Mesenchymal stem cell (in vitro differentiated cells and primary cell): ENCODE measurements at regions not wholly inside any gene's neighbourhood (a gene's known extent, or its start where the extent isn't known, plus 50 kb on each side); places are given as distances from the start of the nearest gene placed in this dataset.

Source experiments
- DNase-seq: peaks from one replicate; pipeline ENCODE4 v3.0.0-alpha.2; 2013
- H2AFZ ChIP-seq: one replicate; pipeline ENCODE4 v1.6.1; 2013; ENCODE audit warnings: low read depth, mild to moderate bottlenecking, control low read depth, inconsistent platforms, low read length, moderate library complexity
- H2AK5ac ChIP-seq: 2 replicates; pipeline ENCODE4 v1.6.1; 2013; ENCODE audit warnings: low read length, moderate library complexity, mild to moderate bottlenecking, inconsistent platforms; ENCODE audit not compliant: severe bottlenecking
- H2BK120ac ChIP-seq: one replicate; pipeline ENCODE4 v1.6.1; 2013; ENCODE audit warnings: low read depth, mild to moderate bottlenecking, inconsistent platforms, low read length, moderate library complexity
- H2BK12ac ChIP-seq, 2 experiments: one replicate each; pipeline ENCODE4 v1.6.1; 2013; ENCODE audit warnings: inconsistent platforms in 2 of 2, low read length in 2 of 2, mild to moderate bottlenecking in 2 of 2, moderate library complexity in 2 of 2, control low read depth in 1 of 2
- H2BK15ac ChIP-seq: one replicate; pipeline ENCODE4 v1.6.1; 2013; ENCODE audit warnings: mild to moderate bottlenecking, low read depth, inconsistent platforms; ENCODE audit not compliant: poor library complexity, severe bottlenecking
- H2BK5ac ChIP-seq: 2 replicates; pipeline ENCODE4 v1.6.1; 2013; ENCODE audit warnings: low read depth, mild to moderate bottlenecking, low read length, control low read depth, inconsistent platforms; ENCODE audit not compliant: poor library complexity, severe bottlenecking
- H3K14ac ChIP-seq, 2 experiments: one replicate each; pipeline ENCODE4 v1.6.1; 2013; ENCODE audit warnings: inconsistent platforms in 2 of 2, low read length in 2 of 2, control low read depth in 1 of 2, mild to moderate bottlenecking in 1 of 2, moderate library complexity in 1 of 2
- H3K18ac ChIP-seq, 2 experiments: one replicate each; pipeline ENCODE4 v1.6.1; 2013; ENCODE audit warnings: inconsistent platforms in 2 of 2, low read length in 2 of 2, control low read depth in 1 of 2, low read depth in 1 of 2, mild to moderate bottlenecking in 1 of 2
- H3K23ac ChIP-seq, 2 experiments: one replicate each; pipeline ENCODE4 v1.6.1; 2013; ENCODE audit warnings: inconsistent platforms in 2 of 2, low read length in 2 of 2, mild to moderate bottlenecking in 2 of 2, moderate library complexity in 2 of 2, control low read depth in 1 of 2
- H3K27ac ChIP-seq: 2 replicates; pipeline ENCODE4 v1.5.1; 2013; ENCODE audit warnings: mild to moderate bottlenecking, moderate library complexity, low read length, control low read depth, inconsistent platforms; ENCODE audit not compliant: poor library complexity, severe bottlenecking
- H3K27me3 ChIP-seq, 2 experiments: 2 replicates each; pipeline versions ENCODE4 v1.6.1 to v1.7.0; 2013; ENCODE audit warnings: low read length in 2 of 2, mild to moderate bottlenecking in 2 of 2, moderate library complexity in 2 of 2, control low read depth in 1 of 2, inconsistent platforms in 1 of 2; ENCODE audit not compliant: control insufficient read depth in 1 of 2, insufficient read depth in 1 of 2
- H3K36me3 ChIP-seq, 2 experiments: 2 replicates each; pipeline versions ENCODE4 v1.6.1 to v1.7.0; 2013; ENCODE audit warnings: low read length in 2 of 2, control low read depth in 1 of 2, inconsistent platforms in 1 of 2, low read depth in 1 of 2, mild to moderate bottlenecking in 1 of 2; ENCODE audit not compliant: insufficient read depth in 2 of 2, control insufficient read depth in 1 of 2
- H3K4ac ChIP-seq, 2 experiments: one replicate each; pipeline ENCODE4 v1.6.1; 2013; ENCODE audit warnings: inconsistent platforms in 2 of 2, low read length in 2 of 2, mild to moderate bottlenecking in 2 of 2, moderate library complexity in 2 of 2, control low read depth in 1 of 2, low read depth in 1 of 2
- H3K4me1 ChIP-seq: 2 replicates; pipeline ENCODE4 v1.6.1; 2013; ENCODE audit warnings: low read depth, low read length, control low read depth; ENCODE audit not compliant: control insufficient read depth, insufficient read depth
- H3K4me2 ChIP-seq: 2 replicates; pipeline ENCODE4 v1.6.1; 2013; ENCODE audit warnings: low read length, mild to moderate bottlenecking, inconsistent platforms; ENCODE audit not compliant: poor library complexity, severe bottlenecking
- H3K4me3 ChIP-seq, 2 experiments: 2 replicates each; pipeline versions ENCODE4 v1.5.1 to v1.7.0; 2013; ENCODE audit warnings: low read length in 2 of 2, mild to moderate bottlenecking in 2 of 2, control low read depth in 1 of 2, low read depth in 1 of 2; ENCODE audit not compliant: insufficient read depth in 1 of 2
- H3K79me1 ChIP-seq: replicated peaks from 2 replicates; pipeline ENCODE4 v1.6.1; 2013; ENCODE audit warnings: mild to moderate bottlenecking, control low read depth, low read length, inconsistent platforms; ENCODE audit not compliant: poor library complexity, severe bottlenecking
- H3K9ac ChIP-seq: 2 replicates; pipeline ENCODE4 v1.7.0; 2013; ENCODE audit warnings: mild to moderate bottlenecking, low read length, moderate library complexity
- H3K9me3 ChIP-seq: 2 replicates; pipeline ENCODE4 v1.7.0; 2013; ENCODE audit warnings: mild to moderate bottlenecking, low read length; ENCODE audit not compliant: control insufficient read depth
- H4K8ac ChIP-seq: one replicate; pipeline ENCODE4 v1.6.1; 2013; ENCODE audit warnings: inconsistent platforms, mild to moderate bottlenecking, low read length, moderate library complexity
- H4K91ac ChIP-seq: one replicate; pipeline ENCODE4 v1.6.1; 2013; ENCODE audit warnings: mild to moderate bottlenecking, low read length, inconsistent platforms
- WGBS: methylation state at CpG from one replicate; pipeline ENCODE4 v1.1.7; 2013; ENCODE audit warnings: mixed read lengths; 5-methylcytosine and 5-hydroxymethylcytosine counted together

DNA sequence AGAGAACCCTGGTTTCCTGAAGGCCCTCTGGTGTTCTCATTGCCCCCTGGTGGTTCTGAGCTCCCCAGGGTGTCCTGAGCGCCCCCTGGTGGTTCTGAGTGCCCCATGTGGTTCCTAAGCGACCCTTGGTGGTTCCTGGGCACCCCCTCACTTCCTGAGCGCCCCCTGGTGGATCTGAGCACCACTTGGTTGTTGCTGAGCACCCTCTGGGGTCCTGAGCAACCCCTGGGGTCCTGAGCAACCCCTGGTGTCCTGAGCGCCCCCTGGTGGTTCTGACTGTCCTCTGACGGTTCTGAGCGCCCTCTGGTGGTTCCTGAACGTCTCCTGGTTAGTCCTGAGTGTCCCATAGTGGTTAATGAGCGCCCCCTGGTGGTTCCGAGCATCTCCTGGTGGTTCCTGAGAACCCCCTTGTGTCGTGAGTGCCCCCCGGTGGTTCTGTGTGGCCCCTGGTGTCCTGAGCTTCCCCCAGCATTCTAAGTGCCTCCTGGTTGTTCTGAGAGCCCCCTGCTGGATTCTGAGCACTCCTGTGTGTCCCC, 568.3 kb downstream of the TMEM121 start:
- Histone ChIP-seq H3K27me3 (no peaks in the 10 kb centered on the region), H3K9me3 (no peaks in the 10 kb centered on the region), H3K27ac (no peak overlapping the region), H3K4me1 (no peaks in the 10 kb centered on the region), H2BK120ac (no peak overlapping the region), H4K8ac (no peak overlapping the region), H3K4ac (no peak overlapping the region), H3K14ac (no peak overlapping the region), H3K4me3 (no peak overlapping the region), H3K79me1 (no peaks in the 10 kb centered on the region), H2AFZ (no peak overlapping the region), H3K36me3 (no peaks in the 10 kb centered on the region), H3K9ac (no peak overlapping the region), H3K18ac (no peak overlapping the region), H4K91ac (no peak overlapping the region), H2AK5ac (no peak overlapping the region), H2BK12ac (no peak overlapping the region), H3K23ac (no peak overlapping the region), H2BK15ac (no peak overlapping the region), H3K4me2 (no peak overlapping the region), H2BK5ac (no peak overlapping the region)
- 32% methylated on average over 11 of the region's 11 CpGs for WGBS
- DNase-seq: no peak

DNA sequence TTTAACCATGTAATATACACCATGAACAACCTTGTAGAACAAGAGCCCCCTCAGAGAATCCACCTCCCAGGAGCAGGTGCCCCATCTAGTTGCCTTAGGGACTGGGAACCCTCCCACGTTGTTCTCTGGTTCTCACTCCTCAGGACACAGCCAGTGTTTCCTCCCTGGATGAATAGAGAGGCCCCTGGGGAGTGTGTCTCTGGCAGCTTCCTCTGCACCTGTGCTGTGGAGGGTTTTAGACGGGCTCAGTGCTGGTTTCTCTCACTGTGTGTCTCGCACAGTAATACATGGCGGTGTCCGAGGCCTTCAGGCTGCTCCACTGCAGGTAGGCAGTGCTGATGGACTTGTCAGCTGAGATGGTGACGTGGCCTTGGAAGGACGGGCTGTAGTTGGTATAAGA, 581.3 kb downstream of the TMEM121 start:
- H3K4me2 ChIP-seq: no peak overlapping the region
- no peak overlapping the region for H3K23ac ChIP-seq
- no peaks in the 10 kb centered on the region for H3K4me1 ChIP-seq
- H3K27me3 ChIP-seq: no peaks in the 10 kb centered on the region
- no peak overlapping the region for H2AFZ ChIP-seq
- no peak overlapping the region for H3K4me3 ChIP-seq
- no peak overlapping the region for H3K14ac ChIP-seq
- H2BK12ac ChIP-seq: no peak overlapping the region
- H2BK120ac ChIP-seq: no peak overlapping the region
- no peak overlapping the region for H3K9ac ChIP-seq
- H2AK5ac ChIP-seq: no peak overlapping the region
- no peak overlapping the region for H4K91ac ChIP-seq
- H2BK5ac ChIP-seq: no peak overlapping the region
- no peak overlapping the region for H4K8ac ChIP-seq
- no peak overlapping the region for H3K27ac ChIP-seq
- no peaks in the 10 kb centered on the region for H3K9me3 ChIP-seq
- no peaks in the 10 kb centered on the region for H3K36me3 ChIP-seq
- no peak overlapping the region for H3K18ac ChIP-seq
- H2BK15ac ChIP-seq: no peak overlapping the region
- H3K4ac ChIP-seq: no peak overlapping the region
- no peaks in the 10 kb centered on the region for H3K79me1 ChIP-seq
- DNase-seq: no peak
- 5% methylated on average over 4 of the region's 7 CpGs for WGBS

DNA sequence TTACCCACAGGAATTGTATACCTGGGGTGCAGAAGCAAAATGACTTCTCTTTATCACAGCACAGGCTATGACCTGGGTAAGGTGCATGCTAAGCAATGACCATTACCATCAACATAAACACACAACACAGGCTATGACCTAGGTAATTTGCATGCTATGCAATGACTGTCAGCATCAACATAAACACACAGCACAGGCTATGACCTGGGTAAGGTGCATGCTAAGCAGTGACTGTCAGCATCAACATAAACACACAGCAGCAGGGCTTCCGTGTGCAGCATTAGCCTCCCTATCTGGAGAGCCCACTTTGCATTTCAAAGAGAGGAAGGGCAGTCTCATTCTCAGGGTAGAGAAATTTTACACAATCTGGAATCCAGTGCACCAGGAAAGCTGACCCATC, 583.0 kb downstream of the TMEM121 start:
- Histone ChIP-seq H3K18ac (no peak overlapping the region), H3K4me1 (no peaks in the 10 kb centered on the region), H2BK12ac (no peak overlapping the region), H2BK120ac (no peak overlapping the region), H3K27me3 (no peaks in the 10 kb centered on the region), H2BK15ac (no peak overlapping the region), H3K4me2 (no peak overlapping the region), H2AK5ac (no peak overlapping the region), H3K14ac (no peak overlapping the region), H2AFZ (no peak overlapping the region), H3K9me3 (no peaks in the 10 kb centered on the region), H3K9ac (no peak overlapping the region), H3K27ac (no peak overlapping the region), H3K36me3 (no peaks in the 10 kb centered on the region), H3K23ac (no peak overlapping the region), H3K79me1 (no peaks in the 10 kb centered on the region), H4K8ac (no peak overlapping the region), H3K4me3 (no peak overlapping the region), H2BK5ac (no peak overlapping the region), H4K91ac (no peak overlapping the region), H3K4ac (no peak overlapping the region)
- DNase-seq: no peak
- 29% methylated on average over 1 of the region's 1 CpG for WGBS

DNA sequence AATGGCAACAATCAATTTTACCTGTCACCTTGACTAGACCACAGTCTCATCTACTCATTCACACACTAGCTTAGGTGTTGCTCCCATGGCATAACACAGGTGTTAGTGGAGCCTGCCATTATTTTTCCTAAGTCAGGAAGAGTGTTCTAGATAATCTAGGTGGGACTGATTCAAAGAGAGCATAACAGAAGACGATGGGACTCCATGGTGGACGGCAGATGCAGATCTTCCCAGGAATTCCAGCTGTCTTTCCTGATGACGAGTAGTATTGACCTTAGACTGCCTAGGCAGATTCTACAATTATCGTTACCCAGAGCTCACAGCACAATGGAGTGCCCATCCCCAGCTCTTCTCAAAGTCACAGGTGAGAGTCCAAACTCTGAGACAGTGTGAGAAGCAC, 589.0 kb downstream of the TMEM121 start:
- H2BK5ac ChIP-seq: no peak overlapping the region
- no peak overlapping the region for H3K9ac ChIP-seq
- H3K4me2 ChIP-seq: no peak overlapping the region
- H2BK120ac ChIP-seq: no peak overlapping the region
- H2AK5ac ChIP-seq: no peak overlapping the region
- no peak overlapping the region for H2BK12ac ChIP-seq
- H4K8ac ChIP-seq: no peak overlapping the region
- H3K18ac ChIP-seq: no peak overlapping the region
- no peaks in the 10 kb centered on the region for H3K9me3 ChIP-seq
- no peak for DNase-seq
- H3K79me1 ChIP-seq: no peaks in the 10 kb centered on the region
- H3K4me1 ChIP-seq: no peaks in the 10 kb centered on the region
- no peak overlapping the region for H2AFZ ChIP-seq
- H3K27me3 ChIP-seq: no peaks in the 10 kb centered on the region
- H3K23ac ChIP-seq: no peak overlapping the region
- no peak overlapping the region for H3K4ac ChIP-seq
- H4K91ac ChIP-seq: no peak overlapping the region
- no peak overlapping the region for H2BK15ac ChIP-seq
- no peak overlapping the region for H3K4me3 ChIP-seq
- H3K14ac ChIP-seq: no peak overlapping the region
- no peaks in the 10 kb centered on the region for H3K36me3 ChIP-seq
- WGBS: 62% methylated on average over 4 of the region's 4 CpGs
- H3K27ac ChIP-seq: no peak overlapping the region
